Stimulated activated CD4-positive, alpha-beta T cell treated with anti-CD3 and anti-CD28 coated beads, Interleukin-12 subunit alpha, Interleukin-12 subunit beta, amount 100 ng/mL, for 24 hours (primary cell): ENCODE measurements at regions not wholly inside any gene's neighbourhood (a gene's known extent, or its start where the extent isn't known, plus 50 kb on each side); places are given as distances from the start of the nearest gene placed in this dataset.
"Not testable (repeated sequence)": the region's sequence is repeated elsewhere in the genome, so short reads cannot be mapped to it uniquely, and the experiment has no call there.

Experiments used
- DNase-seq, 2 experiments: peaks; one replicate each; pipeline ENCODE4 v3.0.0-alpha.2; 2020; ENCODE audit warnings: low read depth in 2 of 2

DNA sequence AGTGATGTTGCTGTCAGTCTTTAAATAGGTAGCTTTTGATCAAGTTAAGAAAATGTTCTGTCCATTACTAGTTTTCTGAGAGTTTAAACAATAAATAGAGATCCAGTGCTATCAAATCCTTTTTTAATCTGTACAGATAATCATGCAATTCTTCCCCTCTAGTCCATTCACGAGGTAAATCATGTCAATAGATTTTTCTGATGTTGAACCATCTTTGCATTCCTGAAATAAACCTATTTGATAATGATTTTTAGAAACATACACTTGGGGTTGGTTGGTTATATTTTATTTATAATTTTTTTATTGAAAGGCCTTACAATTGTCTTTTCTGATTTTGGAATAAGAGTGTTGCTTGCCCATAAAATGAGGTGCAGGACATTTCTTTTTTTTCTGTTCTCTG lies 95.0 kb downstream of the FAM53A start:
- DNase-seq = no peak

DNA sequence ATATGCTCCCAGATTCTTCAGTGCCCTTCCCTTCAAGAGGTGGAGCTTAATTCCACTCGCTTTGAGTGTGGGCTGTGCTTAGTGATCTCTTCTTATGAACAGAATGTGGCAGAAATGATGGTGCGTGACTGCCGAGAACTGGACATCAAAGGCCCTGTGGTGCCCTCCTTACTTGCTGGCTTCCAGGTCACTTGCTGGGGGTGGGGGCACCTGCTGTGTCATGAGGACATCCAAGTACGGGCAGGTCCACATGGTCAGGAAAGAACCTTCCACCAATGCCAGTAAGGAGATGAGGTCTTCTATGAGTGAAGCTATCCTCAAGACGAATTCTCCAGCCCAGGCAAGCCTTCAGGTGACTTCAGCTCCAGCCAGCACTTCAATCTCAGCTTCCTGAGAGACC lies 95.8 kb downstream of the FAM53A start:
- DNase-seq = no peak

- DNase-seq = no peak
Measured at GRCh38 chr4:1584498-1584897, 99.6 kb downstream of the FAM53A start.

GRCh38 chr4:1583859-1584258 lies 100.3 kb downstream of the FAM53A start:
- DNase-seq = no peak

GRCh38 chr4:1583051-1583785 lies 100.9 kb downstream of the FAM53A start:
- no peak for DNase-seq

DNA sequence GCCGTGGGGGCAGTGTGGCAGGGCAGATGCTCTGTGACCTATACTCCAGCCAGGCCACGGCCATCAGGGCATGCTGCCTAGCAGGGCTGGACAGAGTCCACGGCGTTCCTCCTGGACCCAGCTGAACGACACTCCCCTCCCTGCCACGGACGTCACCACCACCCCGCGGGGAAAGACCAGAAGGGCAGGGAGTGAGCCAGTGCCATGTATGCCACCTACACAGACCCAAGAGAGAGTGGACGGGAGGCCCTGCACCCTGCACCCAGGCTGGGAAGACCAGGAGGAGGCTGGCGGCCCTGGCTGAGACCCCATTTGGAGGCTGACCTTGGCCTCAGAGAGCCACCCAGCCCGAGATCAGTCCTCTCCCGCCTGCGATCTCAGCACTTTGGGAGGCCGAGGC lies 101.9 kb downstream of the FAM53A start:
- DNase-seq = no peak

GRCh38 chr4:1581164-1581894 lies 102.8 kb downstream of the FAM53A start:
- peak; percentile 62 to 78 for DNase-seq

DNA sequence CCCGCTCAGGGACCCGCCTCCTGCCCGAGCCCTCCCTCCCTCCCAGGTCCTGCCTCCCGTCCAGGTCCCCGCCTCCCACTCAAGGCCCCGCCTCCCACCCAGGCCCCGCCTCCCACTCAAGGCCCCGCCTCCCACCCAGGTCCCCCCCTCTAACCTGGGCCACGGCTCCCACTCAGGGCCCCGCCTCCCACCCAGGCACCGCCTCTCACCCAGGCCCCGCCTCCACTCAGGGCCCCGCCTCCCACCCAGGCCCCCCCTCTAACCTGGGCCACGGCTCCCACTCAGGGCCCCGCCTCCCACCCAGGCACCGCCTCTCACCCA lies 103.5 kb downstream of the FAM53A start:
- DNase-seq = not testable (repeated sequence)

GRCh38 chr4:1579901-1580691 lies 104.0 kb downstream of the FAM53A start:
- DNase-seq = peak; percentile 76 to 77

GRCh38 chr4:1579001-1579900 lies 104.9 kb downstream of the FAM53A start:
- peak; percentile 33 to 55 for DNase-seq

- no peak for DNase-seq
Measured at GRCh38 chr4:1578251-1578773, 105.8 kb downstream of the FAM53A start.

DNA sequence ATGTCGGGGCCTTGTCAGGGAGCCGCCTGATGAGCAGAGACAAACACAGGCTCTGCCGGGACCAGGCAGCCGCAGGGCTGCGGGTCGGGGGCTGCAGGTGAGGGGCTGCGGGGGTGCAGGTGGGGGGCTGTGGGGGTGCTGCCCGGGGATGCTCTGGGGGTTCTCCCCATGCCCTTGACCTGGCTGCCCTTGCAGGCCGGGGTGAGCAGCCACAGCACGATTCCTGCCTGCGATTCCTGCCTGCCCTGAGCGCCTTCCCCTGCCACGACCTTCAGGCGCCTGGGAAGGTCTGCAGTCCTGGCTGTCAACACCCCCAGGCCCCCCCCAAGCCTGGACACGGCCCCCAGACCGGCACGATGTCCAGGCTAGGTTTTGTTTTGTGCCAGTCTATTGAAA lies 106.3 kb downstream of the FAM53A start:
- DNase-seq = no peak

GRCh38 chr4:1576961-1577821 lies 106.9 kb downstream of the FAM53A start:
- no peak for DNase-seq

- DNase-seq = no peak
Measured at GRCh38 chr4:1576304-1576960, 107.7 kb downstream of the FAM53A start.

DNA sequence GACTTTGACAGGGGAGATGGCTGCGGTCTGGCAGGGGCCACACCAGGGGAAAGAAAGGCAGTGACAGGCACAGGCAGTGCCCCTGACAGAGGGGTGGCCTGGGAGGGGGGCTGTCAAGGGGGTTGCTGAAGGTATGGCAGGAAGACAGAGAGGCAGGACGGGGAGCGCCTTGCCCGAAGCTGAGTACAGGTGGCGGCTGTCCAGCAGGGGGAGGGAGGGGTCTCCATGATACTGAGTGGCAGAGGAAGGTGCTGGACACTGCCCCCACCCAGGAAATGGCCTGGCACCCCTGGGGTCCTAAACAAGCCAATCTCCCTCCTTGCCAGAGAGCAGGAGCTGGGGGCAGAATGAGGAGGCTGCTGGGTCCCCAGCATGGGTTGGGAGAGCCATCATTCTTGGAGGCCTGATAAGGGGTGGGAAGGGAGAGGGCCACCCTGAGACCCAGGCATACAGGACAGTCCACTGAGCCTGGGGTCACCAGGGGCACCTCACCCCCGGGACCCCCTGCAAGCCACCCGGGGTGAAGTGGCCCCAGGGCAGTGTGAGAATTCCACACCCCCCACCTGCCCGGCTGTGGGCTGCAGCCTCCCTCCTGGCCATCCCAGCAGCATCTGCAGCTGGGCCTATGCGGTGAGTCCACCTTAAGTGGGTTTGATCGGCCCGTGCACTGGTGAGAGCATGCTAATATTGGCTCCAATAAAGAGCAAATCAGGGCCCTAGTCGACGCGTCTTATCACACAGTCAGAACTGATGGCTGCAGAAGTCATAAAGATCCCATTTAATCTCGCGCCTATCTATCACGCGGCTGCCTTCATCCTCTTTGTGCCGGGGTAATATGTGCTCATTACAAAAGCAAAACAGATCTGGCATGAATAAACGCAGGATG lies 108.5 kb downstream of the FAM53A start:
- no peak for DNase-seq

- DNase-seq = no peak
Measured at GRCh38 chr4:1574601-1575417, 109.3 kb downstream of the FAM53A start.

DNA sequence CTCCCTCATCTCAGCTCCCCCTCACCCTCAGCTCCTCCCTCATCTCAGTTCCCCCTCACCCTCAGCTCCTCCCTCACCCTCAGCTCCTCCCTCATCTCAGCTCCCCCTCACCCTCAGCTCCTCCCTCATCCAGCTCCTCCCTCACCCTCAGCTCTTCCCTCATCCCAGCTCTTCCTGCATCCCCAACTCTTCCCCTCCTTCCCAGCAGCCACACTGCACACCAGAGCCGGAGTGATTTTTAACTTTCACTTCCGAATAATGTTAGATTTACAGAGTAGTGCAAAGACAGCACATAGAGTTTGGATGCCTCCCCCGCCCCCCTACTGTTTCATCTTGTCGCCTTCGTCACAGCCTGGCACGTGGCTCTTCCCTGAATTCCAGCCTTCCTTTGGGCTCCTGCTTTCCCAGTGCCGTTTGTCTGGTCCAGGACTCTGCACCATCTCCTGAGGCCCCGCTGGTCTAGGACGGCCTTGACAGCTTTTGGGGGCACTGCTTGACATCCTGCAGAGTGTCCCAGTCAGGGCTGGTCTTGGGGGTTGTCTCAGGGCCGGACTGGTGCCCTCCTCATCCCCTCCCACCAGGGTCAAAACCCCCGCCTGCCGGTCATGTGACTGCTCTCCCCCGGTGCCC lies 110.2 kb downstream of the FAM53A start:
- no peak for DNase-seq
